ENCODE measurements at regions not wholly inside any gene's neighbourhood (a gene's known extent, or its start where the extent isn't known, plus 50 kb on each side); places are given as distances from the start of the nearest gene placed in this dataset.
"Not testable (repeated sequence)": the region's sequence is repeated elsewhere in the genome, so short reads cannot be mapped to it uniquely, and the experiment has no call there.

- intact Hi-C loops (cut with DNase I), result no loop called here
- no peaks in the 10 kb centered on the region for H3K9me3 ChIP-seq
- TF ChIP-seq CTCF (IDR thresholded peaks at IDR 0.05) (no peak), POLR2A (IDR thresholded peaks at IDR 0.05; ENCODE audit: low read depth) (no peak)
- no peak for DNase-seq (ENCODE audit: extremely low spot score)
- no peak overlapping the region for H3K27ac ChIP-seq (replicated peaks in 1 of 4)
- WGBS, result 77% methylated on average over 7 of the region's 7 CpGs
- no peaks in the 10 kb centered on the region for H3K36me3 ChIP-seq
- no peaks in the 10 kb centered on the region for H3K4me1 ChIP-seq
- no peaks in the 10 kb centered on the region for H3K27me3 ChIP-seq
- H3K4me3 ChIP-seq, result no peak overlapping the region
Measured at GRCh38 chr4:81675791-81676393, 204.2 kb upstream of the RASGEF1B start.

- no peak for DNase-seq (ENCODE audit: extremely low spot score)
- TF ChIP-seq POLR2A (IDR thresholded peaks at IDR 0.05; ENCODE audit: low read depth), result no peak
- TF ChIP-seq EP300 (IDR thresholded peaks at IDR 0.05), result no peak
- TF ChIP-seq CTCF (IDR thresholded peaks at IDR 0.05), result no peak
- no peak for TF ChIP-seq POLR2AphosphoS5 (IDR thresholded peaks at IDR 0.05)
- H3K27me3 ChIP-seq, result no peaks in the 10 kb centered on the region
- no peak overlapping the region for H3K27ac ChIP-seq (replicated peaks in 1 of 4)
- 92% methylated on average over 4 of the region's 4 CpGs for whole genome bisulfite sequencing
- intact Hi-C loops (cut with DNase I), result no loop called here
- H3K9me3 ChIP-seq, result no peaks in the 10 kb centered on the region
- no peaks in the 10 kb centered on the region for H3K36me3 ChIP-seq
- no peaks in the 10 kb centered on the region for H3K4me1 ChIP-seq
- H3K4me3 ChIP-seq, result no peak overlapping the region
Measured at GRCh38 chr4:81673961-81674360, 202.3 kb upstream of the RASGEF1B start.

GRCh38 chr4:81668328-81668727 lies 196.6 kb upstream of the RASGEF1B start:
- 80% methylated on average over 7 of the region's 7 CpGs for WGBS
- intact Hi-C loops (cut with DNase I); DNase-seq (ENCODE audit: extremely low spot score): not testable (repeated sequence)

GRCh38 chr4:81667539-81667938 lies 195.8 kb upstream of the RASGEF1B start:
- no peaks in the 10 kb centered on the region for H3K9me3 ChIP-seq
- no peaks in the 10 kb centered on the region for H3K27me3 ChIP-seq
- H3K36me3 ChIP-seq, result no peaks in the 10 kb centered on the region
- WGBS, result 77% methylated on average over 2 of the region's 2 CpGs
- H3K4me3 ChIP-seq, result no peak overlapping the region
- intact Hi-C loops (cut with DNase I), result no loop called here
- H3K27ac ChIP-seq (replicated peaks in 1 of 4), result no peak overlapping the region
- H3K4me1 ChIP-seq, result no peaks in the 10 kb centered on the region
- no peak for DNase-seq (ENCODE audit: extremely low spot score)
- TF ChIP-seq CTCF (IDR thresholded peaks at IDR 0.05) (no peak), POLR2AphosphoS5 (IDR thresholded peaks at IDR 0.05) (no peak)

More at GRCh38 chr4:81668328-81668727, 196.6 kb upstream of the RASGEF1B start:
- H3K9me3 ChIP-seq; H3K4me3 ChIP-seq; H3K36me3 ChIP-seq; H3K4me1 ChIP-seq; H3K27ac ChIP-seq (replicated peaks in 1 of 4); H3K27me3 ChIP-seq: not testable (repeated sequence)

GRCh38 chr4:81666491-81666890 lies 194.8 kb upstream of the RASGEF1B start:
- H3K4me3 ChIP-seq, result no peak overlapping the region
- H3K36me3 ChIP-seq, result no peaks in the 10 kb centered on the region
- H3K9me3 ChIP-seq, result no peaks in the 10 kb centered on the region
- intact Hi-C loops (cut with DNase I), result no loop called here
- no peaks in the 10 kb centered on the region for H3K27me3 ChIP-seq
- TF ChIP-seq EP300 (IDR thresholded peaks at IDR 0.05), result no peak
- TF ChIP-seq POLR2A (IDR thresholded peaks at IDR 0.05; ENCODE audit: low read depth), result no peak
- TF ChIP-seq POLR2AphosphoS5 (IDR thresholded peaks at IDR 0.05), result no peak
- no peak for TF ChIP-seq CTCF (IDR thresholded peaks at IDR 0.05)
- no peaks in the 10 kb centered on the region for H3K4me1 ChIP-seq
- no peak for DNase-seq (ENCODE audit: extremely low spot score)
- no peak overlapping the region for H3K27ac ChIP-seq (replicated peaks in 1 of 4)
